ENCODE measurements at regions not wholly inside any gene's neighbourhood (a gene's known extent, or its start where the extent isn't known, plus 50 kb on each side); places are given as distances from the start of the nearest gene placed in this dataset.

DNA sequence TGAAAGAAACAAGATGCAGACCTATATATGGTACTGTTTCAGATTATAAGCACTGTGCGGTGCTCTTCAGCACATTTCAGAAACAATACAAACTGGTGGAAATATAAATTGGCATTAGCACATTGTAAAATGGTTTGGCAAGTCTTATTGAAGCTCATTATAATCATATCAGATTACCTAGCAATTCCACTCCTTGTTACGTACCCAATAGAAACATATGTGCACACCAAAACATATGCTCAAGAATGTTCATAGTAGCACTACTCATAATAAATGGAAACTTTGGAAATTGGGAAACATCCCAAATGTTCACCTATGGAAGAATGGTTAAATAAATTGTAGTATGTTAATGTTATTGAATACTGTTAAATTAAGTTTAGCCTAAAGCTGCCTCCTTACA is 54.9 kb upstream of the PLEKHG1 start:
- intact Hi-C loops (cut with micrococcal nuclease): no loop called here
- Histone ChIP-seq H3K9ac (ENCODE audit: low read length) (no peak overlapping the region), H3K27ac (ENCODE audit: low read depth, low read length) (no peak overlapping the region), H3K36me3 (ENCODE audit: control insufficient read depth in 1 of 2, insufficient read depth in 2 of 2, low read length in 2 of 2) (no peaks in the 10 kb centered on the region), H4K20me1 (ENCODE audit: insufficient read depth) (no peaks in the 10 kb centered on the region), H3K4me2 (ENCODE audit: low read length) (no peak overlapping the region), H2AFZ (ENCODE audit: low read depth, low read length, poor library complexity, severe bottlenecking) (no peak overlapping the region), H3K4me1 (ENCODE audit: control insufficient read depth in 1 of 2, insufficient read depth in 2 of 2, low read length in 2 of 2) (no peaks in the 10 kb centered on the region), H3K4me3 (replicated peaks in 1 of 2; ENCODE audit: low read depth in 1 of 2, low read length in 2 of 2) (no peak overlapping the region), H3K9me2 (ENCODE audit: insufficient read depth) (no peaks in the 10 kb centered on the region), H3K9me3 (ENCODE audit: control insufficient read depth in 1 of 2, insufficient read depth in 1 of 2, low read depth in 1 of 2, low read length in 2 of 2) (no peaks in the 10 kb centered on the region), H3K79me2 (ENCODE audit: insufficient read depth, low read length) (no peaks in the 10 kb centered on the region), H3K27me3 (ENCODE audit: insufficient read depth, low read length) (no peaks in the 10 kb centered on the region)
- DNase-seq (ENCODE audit: low read depth, low spot score): no peak
- ChIA-PET POLR2A (no interaction called here), RAD21 (ENCODE audit: low non-redundant PET in 1 of 2, low total read pairs in 2 of 2, uncharacterized antibody in 2 of 2, unreplicated experiment in 2 of 2) (no interaction called here), CTCF (no interaction called here)
- no TSS peak for BruUV-seq (replicated peaks)
- ATAC-seq: no peak
- TF ChIP-seq CBX3 (IDR thresholded peaks at IDR 0.05; ENCODE audit: low read depth) (no peak), ZNF274 (IDR thresholded peaks at IDR 0.05; ENCODE audit: low read depth, low read length) (no peak), RAD21 (IDR thresholded peaks at IDR 0.05; ENCODE audit: low read depth) (no peak), JUND (IDR thresholded peaks at IDR 0.05) (no peak), POLR2AphosphoS5 (IDR thresholded peaks at IDR 0.05; ENCODE audit: low read depth, low read length) (no peak), SRF (IDR thresholded peaks at IDR 0.05; ENCODE audit: low read depth) (no peak), CEBPB (IDR thresholded peaks at IDR 0.05; ENCODE audit: low read depth) (no peak), POLR2A (IDR thresholded peaks at IDR 0.05; ENCODE audit: borderline replicate concordance, extremely low read depth, insufficient read depth, insufficient read length) (no peak), FOSL1 (IDR thresholded peaks at IDR 0.05; ENCODE audit: low read depth) (no peak), YY1 (IDR thresholded peaks at IDR 0.05; ENCODE audit: extremely low read depth, insufficient replicate concordance, low read depth, low read length) (no peak)

DNA sequence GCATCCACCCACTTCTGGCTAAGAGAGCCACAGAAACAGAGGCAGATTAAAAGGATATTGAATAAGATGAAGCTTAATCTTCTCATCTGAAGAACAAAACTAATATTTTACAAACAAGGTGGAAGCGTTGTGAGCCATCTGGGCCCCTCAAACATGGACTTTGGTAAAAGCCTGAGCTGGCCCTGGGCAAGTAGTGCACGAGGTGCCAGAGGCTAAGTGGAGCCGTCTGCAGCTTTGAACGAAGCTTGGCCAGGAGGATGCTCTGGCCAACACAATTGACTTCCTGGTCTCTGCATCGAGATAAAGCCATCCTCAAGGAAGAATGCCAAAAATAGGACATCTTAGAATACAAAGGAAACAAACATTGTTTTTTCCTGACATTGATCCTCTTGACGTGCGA is 53.2 kb upstream of the PLEKHG1 start:
- DNase-seq (ENCODE audit: low read depth, low spot score) (no peak), ATAC-seq (no peak)
- ChIA-PET POLR2A (no interaction called here), RAD21 (ENCODE audit: low non-redundant PET in 1 of 2, low total read pairs in 2 of 2, uncharacterized antibody in 2 of 2, unreplicated experiment in 2 of 2) (interaction anchor here in 1 of 2 experiments (0.7 kb wide), 1 partner anchor 269 kb away, joined by 3 read pairs; no protein-coding TSS in a partner anchor), CTCF (no interaction called here)
- Histone ChIP-seq H3K27me3 (ENCODE audit: insufficient read depth, low read length) (no peaks in the 10 kb centered on the region), H3K36me3 (ENCODE audit: control insufficient read depth in 1 of 2, insufficient read depth in 2 of 2, low read length in 2 of 2) (no peaks in the 10 kb centered on the region), H2AFZ (ENCODE audit: low read depth, low read length, poor library complexity, severe bottlenecking) (no peak overlapping the region), H3K9me2 (ENCODE audit: insufficient read depth) (no peaks in the 10 kb centered on the region), H3K4me1 (ENCODE audit: control insufficient read depth in 1 of 2, insufficient read depth in 2 of 2, low read length in 2 of 2) (no peaks in the 10 kb centered on the region), H3K4me2 (ENCODE audit: low read length) (no peak overlapping the region), H3K4me3 (replicated peaks in 1 of 2; ENCODE audit: low read depth in 1 of 2, low read length in 2 of 2) (no peak overlapping the region), H3K9me3 (ENCODE audit: control insufficient read depth in 1 of 2, insufficient read depth in 1 of 2, low read depth in 1 of 2, low read length in 2 of 2) (no peaks in the 10 kb centered on the region), H3K9ac (ENCODE audit: low read length) (no peak overlapping the region), H3K79me2 (ENCODE audit: insufficient read depth, low read length) (no peaks in the 10 kb centered on the region), H3K27ac (ENCODE audit: low read depth, low read length) (no peak overlapping the region), H4K20me1 (ENCODE audit: insufficient read depth) (no peaks in the 10 kb centered on the region)
- TF ChIP-seq RAD21 (IDR thresholded peaks at IDR 0.05; ENCODE audit: low read depth) (no peak), TCF7L2 (IDR thresholded peaks at IDR 0.05; ENCODE audit: borderline replicate concordance, extremely low read depth, insufficient read depth, insufficient read length) (no peak), CEBPB (IDR thresholded peaks at IDR 0.05; ENCODE audit: low read depth) (no peak), ZFX (IDR thresholded peaks at IDR 0.05) (no peak), JUND (IDR thresholded peaks at IDR 0.05) (no peak), SP1 (IDR thresholded peaks at IDR 0.05; ENCODE audit: low read depth) (no peak), EZH2 (IDR thresholded peaks at IDR 0.05) (no peak), YY1 (IDR thresholded peaks at IDR 0.05; ENCODE audit: extremely low read depth, insufficient replicate concordance, low read depth, low read length) (no peak), ELF1 (IDR thresholded peaks at IDR 0.05; ENCODE audit: borderline replicate concordance, low read depth) (no peak)
- intact Hi-C loops (cut with micrococcal nuclease): no loop called here
- BruUV-seq (replicated peaks): no TSS peak
